Chondrocyte (in vitro differentiated cells): ENCODE measurements at regions not wholly inside any gene's neighbourhood (a gene's known extent, or its start where the extent isn't known, plus 50 kb on each side); places are given as distances from the start of the nearest gene placed in this dataset.

ENCODE experiments used
- DNase-seq: peaks from one replicate; pipeline ENCODE4 v3.0.0; 2021; ENCODE audit warnings: mixed read lengths, low spot score
- H3K27ac Mint-ChIP-seq: one replicate; pipeline ENCODE4 v1.8.0; 2021; ENCODE audit warnings: mild to moderate bottlenecking, moderate library complexity, mixed read lengths; ENCODE audit not compliant: unreplicated experiment
- H3K27me3 Mint-ChIP-seq: 2 replicates; pipeline ENCODE4 v1.8.0; 2021; ENCODE audit warnings: low read depth, mixed read lengths
- H3K36me3 Mint-ChIP-seq: 2 replicates; pipeline ENCODE4 v1.8.0; 2021; ENCODE audit warnings: low read depth, mixed read lengths
- H3K4me1 Mint-ChIP-seq: 2 replicates; pipeline ENCODE4 v1.8.0; 2021; ENCODE audit warnings: low read depth, mild to moderate bottlenecking, mixed read lengths
- H3K4me3 Mint-ChIP-seq: one replicate; pipeline ENCODE4 v1.8.0; 2021; ENCODE audit warnings: mild to moderate bottlenecking, moderate library complexity, mixed read lengths; ENCODE audit not compliant: unreplicated experiment
- H3K9me3 Mint-ChIP-seq: 2 replicates; pipeline ENCODE4 v1.8.0; 2021; ENCODE audit warnings: low read depth, mixed read lengths
- TF ChIP-seq, protein P1 (sequence below): fragments of 200-600 bp; sonication (generic); IDR thresholded peaks from 2 replicates; pipeline ENCODE4 v1.5.0; 2021; ENCODE audit warnings: antibody characterized with exemption, mild to moderate bottlenecking, moderate library complexity

DNA sequence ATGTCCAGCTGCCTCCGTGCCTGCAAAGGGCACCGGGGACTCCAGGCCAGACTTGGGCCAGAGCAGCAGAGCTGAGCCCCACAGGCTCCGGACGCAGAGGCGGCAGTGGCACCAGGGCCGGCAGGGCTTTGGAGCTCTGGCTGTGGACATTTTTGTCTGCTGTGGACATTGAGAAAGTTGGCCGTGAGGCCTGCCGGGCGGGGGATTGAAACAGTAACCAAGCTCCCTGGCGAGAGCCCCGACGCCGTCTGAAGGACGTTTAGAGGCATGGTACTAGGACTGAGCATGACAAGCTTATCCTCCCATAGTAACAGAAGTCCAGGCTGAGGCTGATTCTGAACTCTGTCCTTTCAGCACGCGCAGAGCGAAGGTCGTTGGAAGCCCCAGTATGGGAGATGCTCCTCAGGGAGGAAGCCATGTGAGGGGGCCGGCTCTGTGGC lies 323.8 kb downstream of the AMY1C start:
- H3K27me3 Mint-ChIP-seq: no peaks in the 10 kb centered on the region
- DNase-seq: no peak
- no peaks in the 10 kb centered on the region for H3K4me1 Mint-ChIP-seq
- H3K4me3 Mint-ChIP-seq: no peak overlapping the region
- no peaks in the 10 kb centered on the region for H3K9me3 Mint-ChIP-seq
- H3K27ac Mint-ChIP-seq: no peak overlapping the region
- TF ChIP-seq, protein P1, sequence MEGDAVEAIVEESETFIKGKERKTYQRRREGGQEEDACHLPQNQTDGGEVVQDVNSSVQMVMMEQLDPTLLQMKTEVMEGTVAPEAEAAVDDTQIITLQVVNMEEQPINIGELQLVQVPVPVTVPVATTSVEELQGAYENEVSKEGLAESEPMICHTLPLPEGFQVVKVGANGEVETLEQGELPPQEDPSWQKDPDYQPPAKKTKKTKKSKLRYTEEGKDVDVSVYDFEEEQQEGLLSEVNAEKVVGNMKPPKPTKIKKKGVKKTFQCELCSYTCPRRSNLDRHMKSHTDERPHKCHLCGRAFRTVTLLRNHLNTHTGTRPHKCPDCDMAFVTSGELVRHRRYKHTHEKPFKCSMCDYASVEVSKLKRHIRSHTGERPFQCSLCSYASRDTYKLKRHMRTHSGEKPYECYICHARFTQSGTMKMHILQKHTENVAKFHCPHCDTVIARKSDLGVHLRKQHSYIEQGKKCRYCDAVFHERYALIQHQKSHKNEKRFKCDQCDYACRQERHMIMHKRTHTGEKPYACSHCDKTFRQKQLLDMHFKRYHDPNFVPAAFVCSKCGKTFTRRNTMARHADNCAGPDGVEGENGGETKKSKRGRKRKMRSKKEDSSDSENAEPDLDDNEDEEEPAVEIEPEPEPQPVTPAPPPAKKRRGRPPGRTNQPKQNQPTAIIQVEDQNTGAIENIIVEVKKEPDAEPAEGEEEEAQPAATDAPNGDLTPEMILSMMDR: no peak
- no peaks in the 10 kb centered on the region for H3K36me3 Mint-ChIP-seq

DNA sequence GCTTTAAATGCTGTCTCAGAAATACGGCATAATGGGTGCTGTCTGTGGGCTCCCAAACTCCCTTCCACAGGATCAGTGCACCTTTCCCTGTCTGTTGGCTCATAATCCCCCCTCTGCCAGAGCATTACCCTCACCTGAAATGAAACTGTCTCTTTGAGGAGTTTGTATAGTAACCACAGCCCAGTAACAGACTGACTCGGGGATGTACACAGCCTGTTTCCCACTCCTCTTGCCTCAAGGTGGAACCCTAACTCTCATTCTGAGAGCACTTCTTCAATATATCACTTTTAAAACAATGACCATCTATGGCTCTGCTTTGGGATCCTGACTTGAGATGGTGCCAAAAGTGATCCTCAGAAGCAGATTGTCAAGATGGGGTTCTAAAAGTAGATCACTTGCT lies 332.5 kb downstream of the AMY1C start:
- Mint-ChIP-seq H3K4me3 (no peak overlapping the region), H3K36me3 (no peaks in the 10 kb centered on the region), H3K4me1 (no peaks in the 10 kb centered on the region), H3K27ac (no peak overlapping the region), H3K27me3 (no peaks in the 10 kb centered on the region), H3K9me3 (no peaks in the 10 kb centered on the region)
- TF ChIP-seq, protein P1: no peak
- no peak for DNase-seq

DNA sequence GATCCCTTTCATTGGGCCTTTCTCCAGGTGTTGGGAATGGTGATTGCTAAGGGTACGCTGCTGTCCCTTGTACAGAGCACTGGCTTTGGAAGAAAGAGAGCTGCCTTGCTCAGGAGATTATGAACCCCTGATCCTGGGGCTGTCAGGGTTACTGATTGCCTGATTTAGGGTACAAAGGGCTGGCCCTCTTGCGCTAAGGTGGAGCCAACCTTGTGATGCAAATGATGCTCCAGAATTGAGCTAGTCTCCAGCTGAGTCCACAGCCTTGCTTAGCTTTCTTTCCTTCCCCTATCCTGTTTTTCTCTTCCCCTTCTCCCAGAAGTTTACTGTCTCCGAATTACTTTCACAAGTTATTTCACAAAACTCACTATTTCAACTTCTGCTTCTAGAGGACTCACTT lies 334.7 kb downstream of the AMY1C start:
- Mint-ChIP-seq H3K36me3 (no peaks in the 10 kb centered on the region), H3K4me3 (no peak overlapping the region), H3K27ac (no peak overlapping the region), H3K9me3 (no peaks in the 10 kb centered on the region), H3K27me3 (peaks cover under 1% of the 10 kb centered on the region), H3K4me1 (no peaks in the 10 kb centered on the region)
- DNase-seq: no peak
- TF ChIP-seq, protein P1: no peak

DNA sequence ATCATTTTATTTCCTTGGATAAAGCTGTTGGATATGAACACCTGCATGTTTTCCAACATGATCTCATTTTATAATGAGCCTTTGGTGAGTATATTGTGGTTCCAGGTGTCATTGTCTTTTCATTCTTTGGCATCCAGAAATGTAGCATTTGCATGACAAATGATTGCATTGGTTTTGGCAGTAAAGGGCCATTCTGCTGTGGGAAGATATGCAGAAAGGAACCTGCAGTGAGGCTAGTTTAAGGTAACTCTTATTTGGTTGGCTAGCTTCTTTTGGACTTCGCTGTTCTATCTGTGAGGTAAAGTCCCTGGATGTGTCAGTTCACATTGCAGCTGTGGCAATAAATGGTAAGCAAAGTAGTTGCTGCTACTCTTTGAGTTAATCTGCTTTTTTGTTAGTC lies 343.0 kb downstream of the AMY1C start:
- H3K36me3 Mint-ChIP-seq: no peaks in the 10 kb centered on the region
- DNase-seq: no peak
- H3K27me3 Mint-ChIP-seq: peaks cover 2% of the 10 kb centered on the region
- no peak overlapping the region for H3K4me3 Mint-ChIP-seq
- H3K9me3 Mint-ChIP-seq: no peaks in the 10 kb centered on the region
- H3K27ac Mint-ChIP-seq: no peak overlapping the region
- no peaks in the 10 kb centered on the region for H3K4me1 Mint-ChIP-seq
- TF ChIP-seq, protein P1: no peak

DNA sequence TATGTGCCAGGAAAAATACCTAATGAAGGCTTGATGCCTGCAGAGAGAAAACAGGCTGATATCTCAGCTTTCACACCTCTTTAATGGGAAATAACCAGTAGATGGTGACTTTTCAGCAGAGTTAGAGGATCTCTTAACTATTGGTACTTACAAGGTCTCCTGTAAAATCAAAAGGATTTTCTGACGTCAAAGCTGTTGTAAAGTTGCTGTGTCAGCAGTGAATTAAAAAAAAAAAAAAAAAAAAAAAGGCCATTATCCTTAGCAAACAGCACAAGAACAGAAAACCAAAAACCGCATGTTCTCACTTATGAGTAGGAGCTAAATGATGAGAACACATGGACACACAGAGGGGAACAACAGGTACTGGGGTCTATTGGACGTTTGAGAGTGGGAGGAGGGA lies 349.1 kb downstream of the AMY1C start:
- Mint-ChIP-seq H3K27ac (no peak overlapping the region), H3K36me3 (no peaks in the 10 kb centered on the region)
- TF ChIP-seq, protein P1: no peak

More for the DNA sequence above, 349.1 kb downstream of the AMY1C start:
- peaks cover 3% of the 10 kb centered on the region for H3K27me3 Mint-ChIP-seq
- no peak overlapping the region for H3K4me3 Mint-ChIP-seq
- no peaks in the 10 kb centered on the region for H3K9me3 Mint-ChIP-seq
- no peaks in the 10 kb centered on the region for H3K4me1 Mint-ChIP-seq
- DNase-seq: no peak
